ENCODE measurements at regions not wholly inside any gene's neighbourhood (a gene's known extent, or its start where the extent isn't known, plus 50 kb on each side); places are given as distances from the start of the nearest gene placed in this dataset.

DNA sequence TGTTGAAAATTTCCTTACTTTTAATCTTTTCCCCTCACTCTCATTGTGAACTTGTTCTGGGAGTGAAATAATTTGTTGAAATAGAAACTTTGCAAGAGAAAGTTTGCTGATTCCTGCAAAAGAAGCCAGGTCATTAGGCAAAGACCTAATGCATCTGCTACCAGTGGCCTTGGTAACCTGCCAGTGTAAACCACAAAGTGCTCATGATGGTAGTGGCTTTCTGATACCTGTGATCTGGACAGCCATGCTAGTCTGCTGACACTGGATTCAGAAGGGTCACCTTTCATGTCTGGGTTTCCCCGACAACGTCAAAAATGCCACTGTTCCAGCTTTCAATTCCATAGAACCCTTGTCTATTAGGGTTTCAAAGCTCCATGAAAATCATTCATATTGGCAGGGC is 123.7 kb upstream of the MCTP2 start:
- no peak for DNase-seq (ENCODE audit: low read depth)

GRCh38 chr15:94105760-94106159 is 125.6 kb upstream of the MCTP2 start:
- TF ChIP-seq CTCF (conservative IDR thresholded peaks at IDR 0.05; ENCODE audit: low read length) = no peak
- H3K4me3 ChIP-seq (ENCODE audit: low read length) = no peak overlapping the region
- DNase-seq (ENCODE audit: low read depth) = no peak

More for the DNA sequence above, 123.7 kb upstream of the MCTP2 start:
- no peak for TF ChIP-seq CTCF (conservative IDR thresholded peaks at IDR 0.05; ENCODE audit: low read length)
- no peak overlapping the region for H3K4me3 ChIP-seq (ENCODE audit: low read length)

DNA sequence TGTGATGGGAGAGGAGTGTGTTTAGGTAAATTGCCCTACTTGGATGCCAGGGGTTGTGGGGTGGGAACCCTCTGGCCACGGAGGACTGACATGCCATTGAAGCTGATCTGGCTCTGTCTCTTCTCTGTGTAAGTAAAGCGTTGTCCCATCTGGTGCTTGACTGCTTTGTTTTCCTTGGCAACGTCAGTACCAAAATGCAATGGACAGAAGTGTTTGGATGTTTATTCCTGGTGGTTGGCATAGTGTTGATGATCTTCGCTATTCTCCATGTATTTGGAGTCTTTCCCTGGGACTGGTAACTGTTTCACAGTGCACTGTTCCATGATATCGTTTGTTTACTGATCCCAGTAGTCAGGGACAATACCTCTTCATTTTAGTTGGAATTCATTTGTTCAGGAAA is 130.5 kb upstream of the MCTP2 start:
- no peak overlapping the region for H3K4me3 ChIP-seq (ENCODE audit: low read length)
- TF ChIP-seq CTCF (conservative IDR thresholded peaks at IDR 0.05; ENCODE audit: low read length) = no peak
- peak; percentile 27 for DNase-seq (ENCODE audit: low read depth)

DNA sequence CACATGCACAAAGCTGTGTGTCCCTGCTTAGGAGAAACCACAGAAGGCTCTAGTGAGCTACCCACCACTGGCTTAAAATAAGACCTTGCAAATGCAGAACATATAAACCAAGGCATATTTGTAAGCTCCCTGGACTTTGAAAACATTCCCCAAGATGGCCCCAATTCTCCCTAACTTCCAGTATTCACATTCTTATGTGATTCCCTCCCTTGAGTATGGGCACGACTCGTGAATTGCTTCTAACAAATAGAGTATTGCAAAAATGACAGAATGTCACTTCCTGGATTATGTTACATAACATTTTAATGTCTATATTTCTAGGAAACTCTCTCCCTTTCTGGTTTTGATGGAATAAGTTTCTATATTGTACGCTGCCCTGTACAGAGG is 131.8 kb upstream of the MCTP2 start:
- no peak for DNase-seq (ENCODE audit: low read depth)
- TF ChIP-seq CTCF (conservative IDR thresholded peaks at IDR 0.05; ENCODE audit: low read length) = no peak

DNA sequence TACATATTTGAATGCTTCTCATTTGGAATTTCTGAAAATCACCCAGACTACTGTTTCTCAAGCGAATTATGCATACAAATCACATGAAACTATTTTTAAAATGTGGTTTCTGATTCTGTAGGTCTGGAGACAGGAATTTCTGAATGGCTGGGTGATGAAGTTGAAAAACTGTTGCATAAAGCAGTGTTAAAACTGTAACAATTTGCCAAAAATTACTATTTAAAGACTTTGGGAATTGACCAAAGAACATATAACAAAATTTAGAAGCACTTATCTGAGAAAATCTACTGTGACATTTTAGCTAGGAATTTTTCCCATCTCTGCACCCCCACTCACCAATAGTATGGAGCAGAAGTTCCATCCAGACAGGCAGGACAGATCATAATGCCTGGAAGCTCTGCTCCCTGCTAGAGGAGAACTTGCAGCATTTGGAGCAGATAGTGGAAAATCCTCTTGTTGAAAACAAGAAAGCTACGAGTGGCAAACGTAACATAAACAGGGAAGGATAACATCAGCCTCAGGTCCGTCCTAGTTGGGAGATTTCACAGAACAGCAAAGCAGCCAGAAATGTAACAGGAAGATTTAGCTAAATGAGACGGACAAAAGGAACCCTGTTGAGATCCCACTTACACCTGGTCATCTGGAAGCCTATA is 132.3 kb upstream of the MCTP2 start:
- no peak for TF ChIP-seq CTCF (conservative IDR thresholded peaks at IDR 0.05; ENCODE audit: low read length)

More for the DNA sequence above, 131.8 kb upstream of the MCTP2 start:
- H3K4me3 ChIP-seq (ENCODE audit: low read length) = no peak overlapping the region

DNA sequence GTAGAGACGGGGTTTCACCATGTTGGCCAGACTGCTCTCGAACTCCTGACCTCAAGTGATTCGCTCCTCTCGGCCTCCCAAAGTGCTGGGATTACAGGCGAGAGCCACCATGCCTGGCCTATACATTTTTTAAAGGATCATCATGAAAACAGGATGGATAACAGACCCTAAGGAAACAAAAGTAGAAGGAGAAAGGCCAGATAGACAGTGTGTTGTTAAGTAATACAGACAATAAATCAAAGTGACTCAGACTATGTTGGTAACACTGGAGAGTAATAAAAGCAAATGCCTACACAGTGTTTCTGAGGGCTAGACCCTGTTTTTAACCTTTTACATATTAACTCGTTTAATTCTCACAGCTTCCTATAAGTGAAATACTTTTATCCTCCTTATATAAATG is 133.8 kb upstream of the MCTP2 start:
- TF ChIP-seq CTCF (conservative IDR thresholded peaks at IDR 0.05; ENCODE audit: low read length) = no peak
- H3K4me3 ChIP-seq (ENCODE audit: low read length) = no peak overlapping the region
- DNase-seq (ENCODE audit: low read depth) = peak; percentile 28

More for the DNA sequence above, 132.3 kb upstream of the MCTP2 start:
- DNase-seq (ENCODE audit: low read depth) = peak; percentile 56
- H3K4me3 ChIP-seq (ENCODE audit: low read length) = no peak overlapping the region

DNA sequence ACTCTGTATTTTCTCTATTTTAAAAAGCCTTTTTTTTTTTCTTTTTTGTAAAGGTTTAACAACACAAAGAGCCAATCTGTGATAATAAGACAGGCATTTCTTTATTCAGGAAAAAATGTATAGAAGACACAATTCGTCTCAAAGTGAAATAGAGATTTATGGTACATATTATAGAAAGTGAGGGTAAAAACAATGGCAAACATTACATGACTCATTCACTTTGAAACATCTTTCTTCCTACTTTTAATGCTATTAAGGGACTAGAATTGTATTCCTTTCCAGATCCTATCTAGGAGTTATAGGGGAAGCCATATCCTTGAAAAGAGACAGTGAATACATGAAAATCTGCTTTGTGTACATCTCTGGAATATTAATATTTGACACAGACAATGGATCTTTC is 137.1 kb upstream of the MCTP2 start:
- TF ChIP-seq CTCF (conservative IDR thresholded peaks at IDR 0.05; ENCODE audit: low read length) = no peak
- no peak for DNase-seq (ENCODE audit: low read depth)
- no peak overlapping the region for H3K4me3 ChIP-seq (ENCODE audit: low read length)
